ENCODE measurements at regions not wholly inside any gene's neighbourhood (a gene's known extent, or its start where the extent isn't known, plus 50 kb on each side); places are given as distances from the start of the nearest gene placed in this dataset.
A peak's percentile ranks its signal among the peaks of the same experiment; 100 is the strongest.

DNA sequence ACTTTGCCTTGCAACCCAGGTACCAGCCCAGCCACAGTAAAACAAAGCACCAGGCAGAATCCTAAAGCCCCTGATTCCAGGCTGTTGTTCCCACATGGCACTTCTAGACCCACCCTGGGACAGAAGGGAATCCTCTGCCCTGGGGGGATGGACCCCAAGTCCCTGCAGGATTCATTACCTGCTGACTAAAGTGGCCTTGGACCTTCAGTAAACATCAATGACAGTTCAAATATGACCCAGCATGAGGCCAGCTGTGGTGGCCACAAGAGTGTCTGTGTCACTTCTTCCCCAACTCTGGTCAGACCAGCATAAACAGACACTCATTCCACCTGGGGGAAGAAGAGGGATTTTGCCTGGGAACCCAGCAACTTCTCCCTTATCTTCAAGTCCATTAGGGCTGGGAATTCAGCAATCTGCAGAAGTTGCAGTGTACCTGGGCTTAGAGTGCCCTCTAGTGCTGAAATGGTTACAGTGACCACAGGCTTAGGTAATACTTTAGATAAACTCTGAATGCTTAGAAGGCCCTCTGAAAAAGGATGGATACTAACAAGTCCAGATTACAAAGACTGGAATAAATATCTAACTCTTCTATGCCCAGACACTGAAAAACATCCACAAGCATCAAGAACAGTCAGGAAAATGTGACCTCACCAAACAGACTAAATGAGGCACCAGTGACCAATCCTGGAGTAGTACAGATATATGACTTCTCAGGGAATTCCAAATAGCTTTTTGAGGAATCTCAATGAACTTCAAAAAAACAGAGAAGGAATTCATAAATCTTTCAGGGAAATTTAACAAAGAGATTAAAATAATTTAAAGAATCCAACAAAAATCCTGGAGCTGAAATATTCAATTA is 108.5 kb upstream of the TMEM168 start:
- Histone ChIP-seq H4K20me1 (ENCODE audit: insufficient read depth, poor library complexity, severe bottlenecking) (no peaks in the 10 kb centered on the region), H3K9me2 (replicated peaks; ENCODE audit: insufficient read depth) (no peaks in the 10 kb centered on the region), H3K36me3 (replicated peaks; ENCODE audit: insufficient read depth, low read depth) (no peaks in the 10 kb centered on the region), H3K9me3 (ENCODE audit: low read depth) (peaks cover 9% of the 10 kb centered on the region), H2AFZ (no peak overlapping the region), H3K79me2 (peaks cover 66% of the 10 kb centered on the region), H3K27me3 (no peaks in the 10 kb centered on the region), H3K4me3 (no peak overlapping the region), H3K4me2 (no peak overlapping the region), H3K4me1 (ENCODE audit: insufficient read depth) (no peaks in the 10 kb centered on the region), H3K27ac (no peak overlapping the region)
- DNase-seq (ENCODE audit: low spot score), result peak; percentile 73
- TF ChIP-seq EZH2 (IDR thresholded peaks at IDR 0.05; ENCODE audit: borderline replicate concordance), result no peak
- TF ChIP-seq, protein P1, sequence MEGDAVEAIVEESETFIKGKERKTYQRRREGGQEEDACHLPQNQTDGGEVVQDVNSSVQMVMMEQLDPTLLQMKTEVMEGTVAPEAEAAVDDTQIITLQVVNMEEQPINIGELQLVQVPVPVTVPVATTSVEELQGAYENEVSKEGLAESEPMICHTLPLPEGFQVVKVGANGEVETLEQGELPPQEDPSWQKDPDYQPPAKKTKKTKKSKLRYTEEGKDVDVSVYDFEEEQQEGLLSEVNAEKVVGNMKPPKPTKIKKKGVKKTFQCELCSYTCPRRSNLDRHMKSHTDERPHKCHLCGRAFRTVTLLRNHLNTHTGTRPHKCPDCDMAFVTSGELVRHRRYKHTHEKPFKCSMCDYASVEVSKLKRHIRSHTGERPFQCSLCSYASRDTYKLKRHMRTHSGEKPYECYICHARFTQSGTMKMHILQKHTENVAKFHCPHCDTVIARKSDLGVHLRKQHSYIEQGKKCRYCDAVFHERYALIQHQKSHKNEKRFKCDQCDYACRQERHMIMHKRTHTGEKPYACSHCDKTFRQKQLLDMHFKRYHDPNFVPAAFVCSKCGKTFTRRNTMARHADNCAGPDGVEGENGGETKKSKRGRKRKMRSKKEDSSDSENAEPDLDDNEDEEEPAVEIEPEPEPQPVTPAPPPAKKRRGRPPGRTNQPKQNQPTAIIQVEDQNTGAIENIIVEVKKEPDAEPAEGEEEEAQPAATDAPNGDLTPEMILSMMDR (IDR thresholded peaks at IDR 0.05; ENCODE audit: poor library complexity), result peak; percentile 61

DNA sequence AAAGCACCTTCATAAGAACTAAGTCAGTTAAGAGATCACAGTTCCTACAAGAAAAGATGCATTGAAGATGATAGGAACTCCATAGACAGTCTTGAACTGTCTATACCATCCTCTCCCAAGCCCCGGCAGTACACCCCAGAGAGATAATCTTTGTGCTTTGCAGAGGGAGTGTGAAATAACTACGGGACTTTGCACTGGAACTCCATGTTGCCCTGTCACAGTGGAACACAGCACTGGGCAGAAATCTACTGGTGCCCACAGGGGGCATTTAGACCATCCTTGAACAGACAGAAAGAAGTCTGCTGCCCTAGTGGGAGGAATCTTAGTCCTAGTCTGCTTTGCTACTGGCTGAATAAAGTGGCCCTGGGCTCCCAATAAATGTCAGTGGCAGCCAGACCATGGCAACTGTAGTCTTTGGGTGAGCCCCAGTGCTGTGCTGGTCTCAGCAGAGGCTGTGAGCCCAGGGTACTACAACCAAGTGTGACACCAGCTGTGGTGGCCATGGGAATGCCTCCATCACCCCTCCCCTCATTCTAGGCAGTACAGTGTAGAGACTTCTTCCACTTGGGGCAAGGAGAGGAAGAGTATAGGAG is 107.7 kb upstream of the TMEM168 start:
- H3K4me3 ChIP-seq, result no peak overlapping the region
- no peak for DNase-seq (ENCODE audit: low spot score)
- no peaks in the 10 kb centered on the region for H3K36me3 ChIP-seq (replicated peaks; ENCODE audit: insufficient read depth, low read depth)
- H2AFZ ChIP-seq, result no peak overlapping the region
- H3K79me2 ChIP-seq, result peaks cover 59% of the 10 kb centered on the region
- no peaks in the 10 kb centered on the region for H4K20me1 ChIP-seq (ENCODE audit: insufficient read depth, poor library complexity, severe bottlenecking)
- 97% methylated on average over 2 of the region's 2 CpGs for WGBS (ENCODE audit: low lambda C conversion rate, missing lambda C conversion rate)
- TF ChIP-seq, protein P1 (IDR thresholded peaks at IDR 0.05; ENCODE audit: poor library complexity), result no peak
- TF ChIP-seq EZH2 (IDR thresholded peaks at IDR 0.05; ENCODE audit: borderline replicate concordance) (no peak), EZH2phosphoT487 (IDR thresholded peaks at IDR 0.05; ENCODE audit: low read depth, severe bottlenecking, unreplicated experiment) (no peak)
- peaks cover 4% of the 10 kb centered on the region for H3K9me3 ChIP-seq (ENCODE audit: low read depth)
- no peak overlapping the region for H3K27ac ChIP-seq
- no peaks in the 10 kb centered on the region for H3K9me2 ChIP-seq (replicated peaks; ENCODE audit: insufficient read depth)
- H3K4me2 ChIP-seq, result no peak overlapping the region
- H3K27me3 ChIP-seq, result no peaks in the 10 kb centered on the region
- no peaks in the 10 kb centered on the region for H3K4me1 ChIP-seq (ENCODE audit: insufficient read depth)

DNA sequence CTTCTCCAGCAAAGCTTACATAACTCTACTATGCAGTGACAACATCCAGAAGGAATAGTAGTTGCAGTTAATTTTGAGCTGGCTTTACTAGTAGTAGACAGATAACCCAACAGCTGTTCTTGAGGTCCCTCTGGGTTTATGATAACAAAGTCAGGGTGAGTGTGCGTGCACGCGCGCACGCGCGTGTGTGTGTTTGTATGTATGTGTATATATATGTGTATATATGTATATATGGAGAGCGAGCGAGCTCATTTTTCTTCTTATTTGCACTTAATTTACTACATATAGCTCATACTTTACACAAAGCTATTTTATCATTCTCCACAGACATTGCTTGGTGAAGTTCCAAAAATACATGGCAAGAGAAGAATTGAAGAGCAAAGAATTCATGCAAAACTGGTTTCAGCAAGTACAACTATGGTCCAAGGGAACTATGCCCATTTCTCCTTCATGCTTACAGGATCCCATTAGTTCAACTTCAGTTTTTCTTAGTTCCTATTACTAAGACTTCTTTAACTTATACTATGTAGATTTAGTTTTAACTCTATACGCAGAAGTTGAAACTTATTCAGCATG is 105.9 kb upstream of the TMEM168 start:
- no peaks in the 10 kb centered on the region for H4K20me1 ChIP-seq (ENCODE audit: insufficient read depth, poor library complexity, severe bottlenecking)
- H3K27me3 ChIP-seq, result no peaks in the 10 kb centered on the region
- no peak overlapping the region for H3K4me3 ChIP-seq
- no peaks in the 10 kb centered on the region for H3K36me3 ChIP-seq (replicated peaks; ENCODE audit: insufficient read depth, low read depth)
- no peaks in the 10 kb centered on the region for H3K4me1 ChIP-seq (ENCODE audit: insufficient read depth)
- H3K9me3 ChIP-seq (ENCODE audit: low read depth), result peaks cover 4% of the 10 kb centered on the region
- H3K79me2 ChIP-seq, result peaks cover 54% of the 10 kb centered on the region
- H3K27ac ChIP-seq, result no peak overlapping the region
- DNase-seq (ENCODE audit: low spot score), result no peak
- no peaks in the 10 kb centered on the region for H3K9me2 ChIP-seq (replicated peaks; ENCODE audit: insufficient read depth)
- no peak for TF ChIP-seq EZH2phosphoT487 (IDR thresholded peaks at IDR 0.05; ENCODE audit: low read depth, severe bottlenecking, unreplicated experiment)
- TF ChIP-seq, protein P1 (IDR thresholded peaks at IDR 0.05; ENCODE audit: poor library complexity), result no peak
- no peak for TF ChIP-seq EZH2 (IDR thresholded peaks at IDR 0.05; ENCODE audit: borderline replicate concordance)
- 89% methylated on average over 10 of the region's 10 CpGs for WGBS (ENCODE audit: low lambda C conversion rate, missing lambda C conversion rate)
- no peak overlapping the region for H2AFZ ChIP-seq
- no peak overlapping the region for H3K4me2 ChIP-seq

Data from hepatocyte (in vitro differentiated cells).